GM12891 (cell line): ENCODE measurements at regions not wholly inside any gene's neighbourhood (a gene's known extent, or its start where the extent isn't known, plus 50 kb on each side); places are given as distances from the start of the nearest gene placed in this dataset.

ENCODE experiments used
- PAX5 ChIP-seq: IDR thresholded peaks from 2 replicates; pipeline ENCODE4 v1.6.1; 2011; ENCODE audit warnings: low read length, moderate library complexity, mild to moderate bottlenecking; ENCODE audit not compliant: insufficient read depth, severe bottlenecking
- POLR2A ChIP-seq: IDR thresholded peaks from 2 replicates; pipeline ENCODE4 v1.6.1; 2011; ENCODE audit warnings: low read depth, low read length, control low read depth
- POLR2AphosphoS5 ChIP-seq: IDR thresholded peaks from 2 replicates; pipeline ENCODE4 v1.6.1; 2011; ENCODE audit warnings: low read depth, low read length, control low read depth
- POU2F2 ChIP-seq: IDR thresholded peaks from 2 replicates; pipeline ENCODE4 v1.6.1; 2011; ENCODE audit warnings: low read depth, mild to moderate bottlenecking, control low read depth, low read length, moderate library complexity
- SPI1 ChIP-seq: IDR thresholded peaks from 2 replicates; pipeline ENCODE4 v1.6.1; 2011; ENCODE audit warnings: low read depth, low read length, control low read depth
- TAF1 ChIP-seq: IDR thresholded peaks from 2 replicates; pipeline ENCODE4 v1.6.1; 2011; ENCODE audit warnings: low read depth, low read length, control low read depth

- no peak for TF ChIP-seq POLR2A
- TF ChIP-seq POLR2AphosphoS5, result no peak
- no peak for TF ChIP-seq PAX5
- no peak for TF ChIP-seq TAF1
- TF ChIP-seq SPI1, result no peak
- TF ChIP-seq POU2F2, result no peak
Observed at GRCh38 chr4:189445613-189446012, 495.1 kb upstream of the FRG1 start.
